ENCODE measurements at regions not wholly inside any gene's neighbourhood (a gene's known extent, or its start where the extent isn't known, plus 50 kb on each side); places are given as distances from the start of the nearest gene placed in this dataset.
A peak's percentile ranks its signal among the peaks of the same experiment; 100 is the strongest.

GRCh38 chr1:80211691-80212380 is 1205.3 kb upstream of the ADGRL4 start:
- DNase-seq (peak in 1 of 5 donors; percentile 48), FAIRE-seq (no peak)
- H3K27me3 ChIP-seq (ENCODE audit: control insufficient read depth, insufficient read depth, low read length), result no peaks in the 10 kb centered on the region
- TF ChIP-seq CTCF (IDR thresholded peaks at IDR 0.05; ENCODE audit: borderline replicate concordance, extremely low read depth, insufficient read depth), result no peak
- H3K27ac ChIP-seq (ENCODE audit: low read depth in 2 of 2, low read length in 2 of 2), result no peak overlapping the region
- H3K4me1 ChIP-seq (ENCODE audit: control insufficient read depth in 2 of 3, insufficient read depth in 2 of 3, low read depth in 1 of 3, low read length in 3 of 3), result no peaks in the 10 kb centered on the region
- H3K9ac ChIP-seq (ENCODE audit: low read length in 3 of 3), result no peak overlapping the region
- intact Hi-C loops (cut with DNase I), result no loop called here
- H3K9me3 ChIP-seq (ENCODE audit: control insufficient read depth in 2 of 3, insufficient read depth in 1 of 3, low read length in 3 of 3), result no peaks in the 10 kb centered on the region
- no peaks in the 10 kb centered on the region for H3K36me3 ChIP-seq (ENCODE audit: control insufficient read depth in 2 of 3, insufficient read depth in 3 of 3, low read length in 3 of 3)
- no peak overlapping the region for H3K4me3 ChIP-seq (ENCODE audit: low read length in 3 of 3)

GRCh38 chr1:80202118-80202517 is 1195.6 kb upstream of the ADGRL4 start:
- Histone ChIP-seq H3K4me3 (ENCODE audit: low read length in 3 of 3) (no peak overlapping the region), H3K27me3 (ENCODE audit: control insufficient read depth, insufficient read depth, low read length) (no peaks in the 10 kb centered on the region), H3K36me3 (ENCODE audit: control insufficient read depth in 2 of 3, insufficient read depth in 3 of 3, low read length in 3 of 3) (no peaks in the 10 kb centered on the region), H3K9ac (ENCODE audit: low read length in 3 of 3) (no peak overlapping the region), H3K4me1 (ENCODE audit: control insufficient read depth in 2 of 3, insufficient read depth in 2 of 3, low read depth in 1 of 3, low read length in 3 of 3) (no peaks in the 10 kb centered on the region), H3K9me3 (ENCODE audit: control insufficient read depth in 2 of 3, insufficient read depth in 1 of 3, low read length in 3 of 3) (no peaks in the 10 kb centered on the region), H3K27ac (ENCODE audit: low read depth in 2 of 2, low read length in 2 of 2) (no peak overlapping the region)
- intact Hi-C loops (cut with DNase I), result no loop called here
- DNase-seq (no peak), FAIRE-seq (no peak)
- TF ChIP-seq CTCF (IDR thresholded peaks at IDR 0.05; ENCODE audit: borderline replicate concordance, extremely low read depth, insufficient read depth), result no peak

GRCh38 chr1:80194221-80194620 is 1187.7 kb upstream of the ADGRL4 start:
- Histone ChIP-seq H3K4me1 (ENCODE audit: control insufficient read depth in 2 of 3, insufficient read depth in 2 of 3, low read depth in 1 of 3, low read length in 3 of 3) (no peaks in the 10 kb centered on the region), H3K9ac (ENCODE audit: low read length in 3 of 3) (no peak overlapping the region), H3K36me3 (ENCODE audit: control insufficient read depth in 2 of 3, insufficient read depth in 3 of 3, low read length in 3 of 3) (no peaks in the 10 kb centered on the region), H3K27ac (ENCODE audit: low read depth in 2 of 2, low read length in 2 of 2) (no peak overlapping the region), H3K9me3 (ENCODE audit: control insufficient read depth in 2 of 3, insufficient read depth in 1 of 3, low read length in 3 of 3) (no peaks in the 10 kb centered on the region), H3K4me3 (ENCODE audit: low read length in 3 of 3) (no peak overlapping the region), H3K27me3 (ENCODE audit: control insufficient read depth, insufficient read depth, low read length) (no peaks in the 10 kb centered on the region)
- intact Hi-C loops (cut with DNase I), result no loop called here
- FAIRE-seq (no peak), DNase-seq (no peak)
- no peak for TF ChIP-seq CTCF (IDR thresholded peaks at IDR 0.05; ENCODE audit: borderline replicate concordance, extremely low read depth, insufficient read depth)

DNA sequence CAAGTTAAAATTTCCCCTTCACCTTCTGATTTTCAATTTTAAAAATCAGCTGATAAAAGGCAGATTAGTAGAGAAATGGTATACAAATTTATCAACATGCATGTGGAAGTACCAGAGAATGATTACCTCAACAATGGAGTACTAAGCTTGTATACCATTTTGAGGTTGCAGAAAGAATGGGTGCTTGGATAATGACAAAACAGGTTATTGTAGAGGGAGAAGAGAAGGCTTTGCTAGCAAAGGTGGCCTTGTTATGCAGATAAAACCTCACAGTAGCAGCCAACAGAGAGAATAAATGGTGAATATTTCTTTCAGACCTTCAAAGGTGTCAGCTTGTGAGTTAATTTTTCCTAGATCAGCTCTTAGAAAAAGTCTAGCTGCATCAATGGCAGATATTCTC is 1174.9 kb upstream of the ADGRL4 start:
- TF ChIP-seq CTCF (IDR thresholded peaks at IDR 0.05; ENCODE audit: borderline replicate concordance, extremely low read depth, insufficient read depth), result no peak

More for the DNA sequence above, 1174.9 kb upstream of the ADGRL4 start:
- FAIRE-seq, result no peak
- intact Hi-C loops (cut with DNase I), result no loop called here
- Histone ChIP-seq H3K27me3 (ENCODE audit: control insufficient read depth, insufficient read depth, low read length) (no peaks in the 10 kb centered on the region), H3K27ac (ENCODE audit: low read depth in 2 of 2, low read length in 2 of 2) (no peak overlapping the region), H3K9ac (ENCODE audit: low read length in 3 of 3) (no peak overlapping the region), H3K9me3 (ENCODE audit: control insufficient read depth in 2 of 3, insufficient read depth in 1 of 3, low read length in 3 of 3) (no peaks in the 10 kb centered on the region), H3K4me3 (ENCODE audit: low read length in 3 of 3) (no peak overlapping the region), H3K36me3 (ENCODE audit: control insufficient read depth in 2 of 3, insufficient read depth in 3 of 3, low read length in 3 of 3) (no peaks in the 10 kb centered on the region), H3K4me1 (ENCODE audit: control insufficient read depth in 2 of 3, insufficient read depth in 2 of 3, low read depth in 1 of 3, low read length in 3 of 3) (no peaks in the 10 kb centered on the region)
- DNase-seq, result no peak

Measured in kidney (tissue), 13 donors.